Thyroid gland (tissue), 4 donors: ENCODE measurements at regions not wholly inside any gene's neighbourhood (a gene's known extent, or its start where the extent isn't known, plus 50 kb on each side); places are given as distances from the start of the nearest gene placed in this dataset.

Experiments used
- CTCF ChIP-seq, 6 experiments: fragments of 200-600 bp in 3 of 6; fragments of 450-650 bp in 3 of 6; sonication (generic) in 3 of 6; IDR thresholded peaks; one replicate each; pipeline ENCODE4 v1.5.1; 2016 to 2019; ENCODE audit warnings: antibody characterized with exemption in 6 of 6, mild to moderate bottlenecking in 2 of 6, inconsistent platforms in 1 of 6, moderate library complexity in 1 of 6
- POLR2A ChIP-seq, 2 donors: fragments of 450-650 bp; IDR thresholded peaks; one replicate each; pipeline ENCODE4 v1.6.1; 2017; ENCODE audit warnings: antibody characterized with exemption in 2 of 2, mild to moderate bottlenecking in 2 of 2, moderate library complexity in 1 of 2

- TF ChIP-seq CTCF (IDR thresholded peaks at IDR 0.05): no peak
- TF ChIP-seq POLR2A (IDR thresholded peaks at IDR 0.05): no peak
Measured at GRCh38 chr1:90564164-90564563, 152.9 kb downstream of the BARHL2 start.
